GM13976 (cell line): ENCODE measurements at regions not wholly inside any gene's neighbourhood (a gene's known extent, or its start where the extent isn't known, plus 50 kb on each side); places are given as distances from the start of the nearest gene placed in this dataset.

ENCODE experiments used
- DNase-seq: peaks from one replicate; pipeline ENCODE4 v3.0.0; 2012; ENCODE audit warnings: low spot score
- in situ Hi-C: fragments of 300-500 bp; cut with MboI; formaldehyde crosslinking; loops from one replicate; pipeline ENCODE4 v1.12.0; 2022; ENCODE audit warnings: low sequenced_read_pairs, mixed read lengths, inconsistent platforms; ENCODE audit not compliant: unreplicated experiment
- TF ChIP-seq, protein P1 (sequence below): IDR thresholded peaks from 2 replicates; pipeline ENCODE4 v1.5.1; 2012; ENCODE audit warnings: borderline replicate concordance, mild to moderate bottlenecking; ENCODE audit not compliant: insufficient read depth; ENCODE audit errors: extremely low read depth, missing control alignments, control extremely low read depth

DNA sequence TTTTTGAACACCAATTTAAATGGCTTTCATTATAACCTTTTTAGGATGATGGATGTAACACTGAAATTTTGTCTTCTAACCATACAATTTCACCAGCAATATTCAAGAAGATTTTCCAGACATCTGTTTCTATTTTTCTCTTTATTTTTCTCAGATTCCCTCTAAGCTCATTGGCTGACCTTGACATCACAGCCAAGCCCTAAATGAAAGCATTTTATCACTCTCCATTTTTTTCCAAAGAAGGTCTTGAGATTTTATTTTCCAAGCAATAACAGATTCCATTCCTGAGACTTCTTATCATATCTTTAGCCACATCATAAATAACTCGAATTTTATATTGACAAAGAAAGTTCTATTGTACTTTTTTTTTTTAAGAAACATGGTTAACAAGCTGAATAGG is 392.6 kb upstream of the THBS1 start:
- DNase-seq: no peak
- in situ Hi-C loops: no loop called here
- TF ChIP-seq, protein P1, sequence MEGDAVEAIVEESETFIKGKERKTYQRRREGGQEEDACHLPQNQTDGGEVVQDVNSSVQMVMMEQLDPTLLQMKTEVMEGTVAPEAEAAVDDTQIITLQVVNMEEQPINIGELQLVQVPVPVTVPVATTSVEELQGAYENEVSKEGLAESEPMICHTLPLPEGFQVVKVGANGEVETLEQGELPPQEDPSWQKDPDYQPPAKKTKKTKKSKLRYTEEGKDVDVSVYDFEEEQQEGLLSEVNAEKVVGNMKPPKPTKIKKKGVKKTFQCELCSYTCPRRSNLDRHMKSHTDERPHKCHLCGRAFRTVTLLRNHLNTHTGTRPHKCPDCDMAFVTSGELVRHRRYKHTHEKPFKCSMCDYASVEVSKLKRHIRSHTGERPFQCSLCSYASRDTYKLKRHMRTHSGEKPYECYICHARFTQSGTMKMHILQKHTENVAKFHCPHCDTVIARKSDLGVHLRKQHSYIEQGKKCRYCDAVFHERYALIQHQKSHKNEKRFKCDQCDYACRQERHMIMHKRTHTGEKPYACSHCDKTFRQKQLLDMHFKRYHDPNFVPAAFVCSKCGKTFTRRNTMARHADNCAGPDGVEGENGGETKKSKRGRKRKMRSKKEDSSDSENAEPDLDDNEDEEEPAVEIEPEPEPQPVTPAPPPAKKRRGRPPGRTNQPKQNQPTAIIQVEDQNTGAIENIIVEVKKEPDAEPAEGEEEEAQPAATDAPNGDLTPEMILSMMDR: no peak

DNA sequence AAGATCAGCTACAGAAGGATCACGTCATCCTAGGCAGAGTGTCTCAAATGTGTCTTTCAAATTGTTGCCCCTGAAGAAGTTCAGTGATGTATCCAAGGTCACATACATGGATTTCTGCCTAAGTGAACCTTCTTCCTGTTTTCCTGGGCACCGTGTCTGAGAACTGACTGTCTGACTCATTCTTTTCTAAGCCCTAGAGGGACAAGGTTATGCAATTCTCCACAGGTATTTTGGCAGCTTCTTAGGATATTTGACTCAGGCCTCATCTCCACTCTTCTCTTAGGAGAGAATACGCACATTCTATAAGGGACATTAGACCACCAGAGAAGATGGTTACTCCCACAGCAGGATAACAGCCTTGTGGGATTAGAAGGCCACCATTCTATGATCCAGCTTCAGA is 391.9 kb upstream of the THBS1 start:
- in situ Hi-C loops: no loop called here
- TF ChIP-seq, protein P1: no peak
- DNase-seq: no peak

DNA sequence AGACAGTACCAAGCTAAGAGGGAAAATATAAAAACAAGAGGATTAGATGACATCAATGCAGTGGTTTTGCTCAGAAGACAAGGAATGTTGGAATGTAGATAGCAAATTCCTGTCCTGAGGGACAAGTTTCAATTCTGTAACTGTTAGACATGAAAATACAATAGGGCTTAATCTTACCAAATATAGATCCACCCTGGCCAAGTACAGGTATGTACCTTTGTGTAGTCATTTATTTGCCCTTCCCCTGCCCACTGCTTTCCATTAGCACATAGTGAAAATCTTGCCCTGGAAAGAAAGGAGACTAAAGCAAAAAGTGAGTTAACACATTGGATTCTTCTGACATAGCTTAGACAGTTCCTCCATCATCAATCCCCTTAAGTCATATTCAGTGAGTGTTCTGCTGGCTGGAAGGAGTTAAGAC is 389.0 kb upstream of the THBS1 start:
- no peak for DNase-seq
- in situ Hi-C loops: no loop called here
- TF ChIP-seq, protein P1: no peak

DNA sequence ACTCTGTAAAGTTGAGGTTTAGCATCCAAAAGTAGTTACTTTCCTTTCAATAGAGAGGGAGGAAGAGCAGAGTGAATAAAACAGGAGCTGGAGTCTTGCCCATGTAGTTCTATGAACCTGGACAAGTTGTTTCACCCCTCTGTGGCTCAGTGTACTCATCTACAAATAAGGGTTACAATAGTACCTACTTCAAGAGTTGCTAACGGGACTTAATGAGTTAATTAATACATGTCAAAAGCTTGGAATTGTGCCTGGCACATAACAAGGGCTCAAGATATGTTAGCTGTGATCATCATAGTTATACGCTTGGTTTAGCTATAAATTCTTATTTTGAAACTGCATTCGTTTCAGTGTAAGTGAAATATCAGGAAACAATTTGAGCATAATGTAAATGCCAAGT is 388.5 kb upstream of the THBS1 start:
- TF ChIP-seq, protein P1: no peak
- in situ Hi-C loops: no loop called here
- no peak for DNase-seq

DNA sequence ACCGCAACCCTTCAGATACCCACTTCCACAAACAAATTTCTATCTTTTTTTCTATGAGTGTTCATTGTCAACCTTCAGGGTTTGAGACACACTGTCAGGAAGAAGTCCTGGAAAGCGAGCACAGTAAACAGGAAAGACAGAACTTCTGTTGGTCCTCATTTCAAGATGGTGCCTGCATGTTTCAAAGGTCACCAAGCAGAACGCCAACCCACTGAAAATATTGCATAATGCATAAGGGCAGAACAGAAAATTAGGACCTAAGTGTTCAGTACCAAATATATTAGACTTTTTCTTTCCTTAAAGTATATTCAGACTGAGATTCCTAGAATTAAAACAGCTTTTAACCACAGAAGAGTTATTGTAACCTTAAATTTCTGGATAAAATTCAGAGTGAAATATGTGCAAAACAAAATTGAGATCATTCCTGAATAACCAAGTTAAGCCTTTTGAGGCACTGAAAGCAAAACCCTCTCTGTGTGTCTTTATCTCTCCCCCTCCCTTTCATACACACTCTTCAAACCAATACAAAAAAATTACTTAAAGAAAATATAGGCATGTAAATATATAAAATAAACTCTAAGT is 387.8 kb upstream of the THBS1 start:
- in situ Hi-C loops: no loop called here
- TF ChIP-seq, protein P1: no peak
- no peak for DNase-seq

DNA sequence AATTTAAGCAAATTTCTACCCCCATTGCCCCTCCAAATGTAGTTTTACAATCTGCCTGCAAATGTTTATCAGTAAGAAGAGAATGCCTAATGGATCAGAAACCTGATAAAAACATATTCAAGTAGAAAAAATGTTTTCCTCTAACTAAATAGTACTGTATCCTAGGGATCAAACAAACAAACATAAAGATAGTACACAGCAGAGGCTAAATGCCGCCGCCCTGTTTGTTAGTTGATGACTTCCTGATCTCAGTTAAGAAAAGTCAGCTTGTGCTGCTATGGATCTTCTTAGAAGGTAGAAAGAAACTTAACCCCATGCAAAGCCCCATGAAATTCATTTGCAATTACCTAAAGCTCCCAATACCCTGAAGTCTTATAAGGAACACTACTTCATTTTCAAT is 387.3 kb upstream of the THBS1 start:
- TF ChIP-seq, protein P1: no peak
- in situ Hi-C loops: no loop called here
- DNase-seq: no peak
